Keratinocyte (primary cell): ENCODE measurements at regions not wholly inside any gene's neighbourhood (a gene's known extent, or its start where the extent isn't known, plus 50 kb on each side); places are given as distances from the start of the nearest gene placed in this dataset.

ENCODE experiments used
- EZH2 ChIP-seq: IDR thresholded peaks from one replicate; pipeline ENCODE4 v1.6.1; 2012; ENCODE audit warnings: inconsistent platforms, mild to moderate bottlenecking, low read length, moderate library complexity
- TF ChIP-seq, protein P1 (sequence below), 3 experiments: IDR thresholded peaks in 1 of 3; conservative IDR thresholded peaks in 1 of 3; optimal IDR thresholded peaks in 1 of 3; 2 replicates in 2 of 3; 3 replicates in 1 of 3; pipeline versions ENCODE3 to v1.5.1; 2011; ENCODE audit warnings: low read length in 3 of 3, mild to moderate bottlenecking in 3 of 3, moderate library complexity in 2 of 3, control low read depth in 1 of 3, inconsistent platforms in 1 of 3; ENCODE audit not compliant: insufficient read depth in 2 of 3; ENCODE audit errors: extremely low read depth in 1 of 3

GRCh38 chr2:226496273-226496550 is 303.4 kb downstream of the IRS1 start:
- TF ChIP-seq, protein P1, sequence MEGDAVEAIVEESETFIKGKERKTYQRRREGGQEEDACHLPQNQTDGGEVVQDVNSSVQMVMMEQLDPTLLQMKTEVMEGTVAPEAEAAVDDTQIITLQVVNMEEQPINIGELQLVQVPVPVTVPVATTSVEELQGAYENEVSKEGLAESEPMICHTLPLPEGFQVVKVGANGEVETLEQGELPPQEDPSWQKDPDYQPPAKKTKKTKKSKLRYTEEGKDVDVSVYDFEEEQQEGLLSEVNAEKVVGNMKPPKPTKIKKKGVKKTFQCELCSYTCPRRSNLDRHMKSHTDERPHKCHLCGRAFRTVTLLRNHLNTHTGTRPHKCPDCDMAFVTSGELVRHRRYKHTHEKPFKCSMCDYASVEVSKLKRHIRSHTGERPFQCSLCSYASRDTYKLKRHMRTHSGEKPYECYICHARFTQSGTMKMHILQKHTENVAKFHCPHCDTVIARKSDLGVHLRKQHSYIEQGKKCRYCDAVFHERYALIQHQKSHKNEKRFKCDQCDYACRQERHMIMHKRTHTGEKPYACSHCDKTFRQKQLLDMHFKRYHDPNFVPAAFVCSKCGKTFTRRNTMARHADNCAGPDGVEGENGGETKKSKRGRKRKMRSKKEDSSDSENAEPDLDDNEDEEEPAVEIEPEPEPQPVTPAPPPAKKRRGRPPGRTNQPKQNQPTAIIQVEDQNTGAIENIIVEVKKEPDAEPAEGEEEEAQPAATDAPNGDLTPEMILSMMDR (optimal IDR thresholded peaks at IDR 0.05 in 1 of 3, IDR thresholded peaks at IDR 0.05 in 1 of 3, conservative IDR thresholded peaks at IDR 0.05 in 1 of 3; ENCODE audit: extremely low read depth in 1 of 3, insufficient read depth in 2 of 3, low read length in 3 of 3), result no peak
- no peak for TF ChIP-seq EZH2
